K562 (cell line): ENCODE measurements at regions not wholly inside any gene's neighbourhood (a gene's known extent, or its start where the extent isn't known, plus 50 kb on each side); places are given as distances from the start of the nearest gene placed in this dataset.
"Not testable (repeated sequence)": the region's sequence is repeated elsewhere in the genome, so short reads cannot be mapped to it uniquely, and the experiment has no call there.

Experiments
- ATAC-seq: fragments of 200-7000 bp; cut with Tn5 transposase; 3 replicates; pipeline ENCODE4 v1.9.1; 2020; ENCODE audit warnings: moderate library complexity
- BruUV-seq: library from RNA; stranded (reverse); fragments of 400-500 nt; replicated peaks from 2 replicates; lab custom pipeline; 2021; lab: Mats Ljungman, UMichigan
- CTCF ChIA-PET: fragments of 300-600 bp; formaldehyde crosslinking; extraction: SDS; loops from one replicate; lab custom pipeline; 2021; ENCODE audit warnings: low intra/inter-chr PET ratio; lab: Yijun Ruan, JAX
- POLR2A ChIA-PET: fragments of 300-600, 350-650 bp; sonication (Branson Sonifier 250); formaldehyde crosslinking; extraction: SDS; loops from one replicate; lab custom pipeline; 2021; ENCODE audit warnings: antibody characterized with exemption, inconsistent platforms; lab: Yijun Ruan, JAX
- DNase-seq, 4 experiments: peaks; one replicate each; pipeline versions ENCODE4 v3.0.0 to v3.0.0-alpha.2; 2011 to 2018; ENCODE audit warnings: low spot score in 3 of 4, mixed read lengths in 3 of 4; ENCODE audit errors: extremely low read depth in 1 of 4
- FAIRE-seq: peaks from 2 replicates; lab custom pipeline; 2011; peaks lifted over from hg19 to GRCh38; lab: Jason Lieb, UNC
- H2AFZ ChIP-seq: 2 replicates; pipeline ENCODE4 v1.6.0; 2011; ENCODE audit warnings: low read depth, low read length, control low read depth, inconsistent platforms
- H3K27ac ChIP-seq: fragments of 200-600 bp; 3 replicates; pipeline ENCODE4 v1.8.0; 2011; ENCODE audit warnings: low read depth, mild to moderate bottlenecking, control low read depth, inconsistent platforms, low read length, moderate library complexity, mixed read lengths; ENCODE audit errors: extremely low read depth
- H3K27me3 ChIP-seq, 2 experiments: fragments of 300-600 bp in 1 of 2; 2 replicates in 1 of 2; 3 replicates in 1 of 2; pipeline versions ENCODE4 v1.6.0 to v1.8.0; 2011; ENCODE audit warnings: inconsistent platforms in 2 of 2, low read length in 2 of 2, mild to moderate bottlenecking in 1 of 2, mixed read lengths in 1 of 2, moderate library complexity in 1 of 2; ENCODE audit not compliant: control insufficient read depth in 2 of 2, insufficient read depth in 2 of 2
- H3K36me3 ChIP-seq: fragments of 300-600 bp; 3 replicates; pipeline ENCODE4 v1.8.0; 2011; ENCODE audit warnings: mild to moderate bottlenecking, low read length, inconsistent platforms; ENCODE audit not compliant: control insufficient read depth, insufficient read depth
- H3K4me1 ChIP-seq, 2 experiments: fragments of 200-600 bp in 1 of 2; replicated peaks in 1 of 2; 2 replicates in 1 of 2; 3 replicates in 1 of 2; pipeline versions ENCODE4 v1.5.1 to v1.8.0; 2011; ENCODE audit warnings: inconsistent platforms in 2 of 2, low read length in 2 of 2, mild to moderate bottlenecking in 1 of 2, mixed read lengths in 1 of 2, moderate library complexity in 1 of 2; ENCODE audit not compliant: control insufficient read depth in 2 of 2, insufficient read depth in 2 of 2
- H3K4me2 ChIP-seq: 2 replicates; pipeline ENCODE4 v1.6.1; 2011; ENCODE audit warnings: low read length, control low read depth, inconsistent platforms, mixed read lengths; ENCODE audit not compliant: insufficient read depth
- H3K4me3 ChIP-seq: fragments of 200-600 bp; sonication (generic), shearing (Covaris generic); 2 replicates; pipeline ENCODE4 v1.5.1; 2016; ENCODE audit warnings: control low read depth, inconsistent platforms
- H3K79me2 ChIP-seq: fragments of 200-600 bp; 3 replicates; pipeline ENCODE4 v1.8.0; 2011; ENCODE audit warnings: low read length, inconsistent platforms; ENCODE audit not compliant: control insufficient read depth, insufficient read depth
- H3K9ac ChIP-seq, 2 experiments: 2 replicates each; pipeline versions ENCODE4 v1.6.0 to v1.6.1; 2011; ENCODE audit warnings: low read depth in 2 of 2, low read length in 2 of 2, control low read depth in 1 of 2, inconsistent platforms in 1 of 2, mild to moderate bottlenecking in 1 of 2, mixed read lengths in 1 of 2; ENCODE audit not compliant: insufficient read depth in 1 of 2
- H3K9me1 ChIP-seq: one replicate; pipeline ENCODE4 v1.6.0; 2011; ENCODE audit warnings: inconsistent platforms, mild to moderate bottlenecking, low read length, moderate library complexity; ENCODE audit not compliant: control insufficient read depth, insufficient read depth
- H3K9me3 ChIP-seq: replicated peaks from 2 replicates; pipeline ENCODE4 v1.5.1; 2011; ENCODE audit warnings: low read depth, low read length, inconsistent platforms; ENCODE audit not compliant: control insufficient read depth, insufficient read depth
- H4K20me1 ChIP-seq: replicated peaks from 2 replicates; pipeline ENCODE4 v1.6.1; 2011; ENCODE audit warnings: low read length, inconsistent platforms, mixed read lengths; ENCODE audit not compliant: control insufficient read depth, insufficient read depth
- KLF6 ChIP-seq: fragments of 250-450 bp; sonication (Bioruptor Pico); IDR thresholded peaks from 2 replicates; pipeline ENCODE4 v1.4.0; 2020; ENCODE audit warnings: mild to moderate bottlenecking, moderate library complexity, borderline replicate concordance
- NUFIP1 ChIP-seq: fragments of 450-650 bp; IDR thresholded peaks from 2 replicates; pipeline ENCODE4 v1.6.1; 2018; ENCODE audit not compliant: partially characterized antibody
- ZNF134 ChIP-seq: fragments of 250-450 bp; sonication (Bioruptor Pico); conservative IDR thresholded peaks from 2 replicates; pipeline ENCODE4 v1.4.0; 2020
- ZNF586 ChIP-seq: fragments of 450-650 bp; formaldehyde crosslinking; conservative IDR thresholded peaks from 2 replicates; pipeline ENCODE4 v1.4.0; 2020; ENCODE audit warnings: mild to moderate bottlenecking, moderate library complexity
- WGBS: fragments of 100-300 bp; shearing (Covaris generic); methylation state at CpG from one replicate; pipeline ENCODE4 v1.1.6; 2016; ENCODE audit warnings: low coverage, mixed read lengths; ENCODE audit not compliant: insufficient coverage; ENCODE audit errors: missing lambda C conversion rate; 5-methylcytosine and 5-hydroxymethylcytosine counted together
- in situ Hi-C: fragments of 300-500 bp; cut with MboI; formaldehyde crosslinking; loops from 4 replicates; pipeline ENCODE4 v1.15.0; 2018; ENCODE audit warnings: inconsistent platforms, mixed read lengths
- intact Hi-C: fragments of 100-400 bp; cut with micrococcal nuclease; formaldehyde crosslinking; loops from 2 replicates; pipeline ENCODE4 v1.14.2; 2022

DNA sequence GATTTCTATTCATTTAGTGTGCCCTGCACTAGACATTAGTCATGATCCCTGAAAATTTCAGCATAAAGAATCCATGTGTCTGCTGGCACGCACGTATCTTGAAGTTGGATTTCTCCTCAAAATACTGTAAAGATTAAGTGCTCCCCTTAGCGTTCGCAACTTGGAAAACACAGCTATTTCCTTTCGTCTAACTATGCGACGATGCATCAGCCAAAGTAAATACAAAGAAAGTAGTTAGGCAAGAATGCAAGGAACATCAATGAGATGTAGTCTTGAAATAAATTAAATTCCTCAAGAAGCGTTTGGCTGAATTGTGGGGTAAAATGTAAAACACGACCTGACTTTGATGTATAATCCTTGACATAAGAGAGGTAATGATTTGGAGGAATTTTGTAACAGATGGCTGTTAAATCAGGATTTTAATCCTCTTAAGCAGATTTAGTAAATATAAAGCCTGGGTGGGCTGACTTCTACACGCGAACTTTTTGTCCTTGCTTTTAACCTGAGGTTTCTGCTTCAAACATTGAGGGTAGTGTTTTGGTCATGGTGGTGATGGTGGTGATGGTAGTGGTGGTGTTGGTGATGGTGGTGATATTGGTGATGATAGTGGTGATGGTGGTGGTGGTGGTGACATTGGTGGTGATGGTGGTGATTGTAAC, 88.2 kb downstream of the FOXF2 start:
- no peak overlapping the region for H3K27ac ChIP-seq
- no peak for DNase-seq
- no peaks in the 10 kb centered on the region for H3K9me3 ChIP-seq
- H3K9ac ChIP-seq: no peak overlapping the region
- no peaks in the 10 kb centered on the region for H3K36me3 ChIP-seq
- H4K20me1 ChIP-seq: peaks cover 3% of the 10 kb centered on the region; the same call in 1 of the 2 replicates
- FAIRE-seq: no peak
- no TSS peak for BruUV-seq
- no peak for ATAC-seq
- POLR2A ChIA-PET: no interaction called here
- H3K9me1 ChIP-seq: no peaks in the 10 kb centered on the region
- no peaks in the 10 kb centered on the region for H3K4me1 ChIP-seq
- no peak for TF ChIP-seq NUFIP1
- TF ChIP-seq ZNF134 (CRISPR knock-in tag): no peak
- TF ChIP-seq KLF6: no peak
- TF ChIP-seq ZNF586: no peak
- no peak overlapping the region for H2AFZ ChIP-seq
- no peaks in the 10 kb centered on the region for H3K79me2 ChIP-seq
- intact Hi-C loops (no loop called here), in situ Hi-C loops (no loop called here)
- no peak overlapping the region for H3K4me3 ChIP-seq
- WGBS: 3% methylated on average over 11 of the region's 11 CpGs
- CTCF ChIA-PET: no interaction called here
- no peaks in the 10 kb centered on the region; a peak in 1 of 5 replicates for H3K27me3 ChIP-seq
- no peak overlapping the region for H3K4me2 ChIP-seq

DNA sequence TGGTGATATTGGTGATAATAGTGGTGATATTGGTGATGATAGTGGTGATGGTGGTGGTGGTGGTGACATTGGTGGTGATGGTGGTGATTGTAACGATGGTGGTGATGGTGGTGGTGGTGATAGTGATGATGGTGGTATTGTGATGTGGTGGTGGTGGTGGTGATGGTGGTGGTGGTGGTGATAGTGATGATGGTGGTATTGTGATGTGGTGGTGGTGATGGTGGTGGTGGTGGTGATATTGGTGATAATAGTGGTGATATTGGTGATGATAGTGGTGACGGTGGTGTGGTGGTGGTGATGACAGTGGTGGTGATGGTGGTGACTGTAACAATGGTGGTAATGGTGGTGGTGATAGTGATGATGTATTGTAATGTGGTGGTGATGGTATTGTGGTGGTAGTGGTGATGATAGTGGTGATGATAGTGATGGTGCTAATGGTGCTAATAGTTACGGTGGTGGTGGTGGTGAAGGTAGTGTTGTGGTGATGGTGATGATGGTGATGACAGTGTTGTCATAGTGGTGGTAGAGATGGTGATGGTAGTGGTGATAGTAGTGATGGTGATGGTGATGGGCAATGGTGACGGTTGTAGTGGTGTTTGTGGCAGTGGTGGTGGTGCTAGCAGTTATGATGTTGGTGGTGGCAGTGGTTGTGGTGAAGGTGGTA, 88.9 kb downstream of the FOXF2 start:
- H3K4me2 ChIP-seq, CTCF ChIA-PET, H3K9me1 ChIP-seq, H3K4me1 ChIP-seq, H2AFZ ChIP-seq, H3K79me2 ChIP-seq, H4K20me1 ChIP-seq, BruUV-seq, H3K4me3 ChIP-seq, H3K36me3 ChIP-seq, FAIRE-seq, in situ Hi-C loops, H3K27ac ChIP-seq, intact Hi-C loops, H3K9me3 ChIP-seq, H3K9ac ChIP-seq, ATAC-seq, H3K27me3 ChIP-seq, POLR2A ChIA-PET, DNase-seq: not testable (repeated sequence)
- WGBS: 0% methylated on average over 3 of the region's 4 CpGs
